Peyer's patch (tissue), 4 donors: ENCODE measurements at regions not wholly inside any gene's neighbourhood (a gene's known extent, or its start where the extent isn't known, plus 50 kb on each side); places are given as distances from the start of the nearest gene placed in this dataset.

Experiments used
- POLR2A ChIP-seq, 2 donors: fragments of 450-650 bp; IDR thresholded peaks; one replicate each; pipeline ENCODE4 v1.5.1; 2017; ENCODE audit warnings: antibody characterized with exemption in 2 of 2, mild to moderate bottlenecking in 2 of 2, moderate library complexity in 2 of 2
- TF ChIP-seq, protein P1 (sequence below), 6 experiments: fragments of 450-650 bp in 4 of 6; fragments of 200-600 bp in 2 of 6; sonication (generic) in 1 of 6; IDR thresholded peaks; one replicate each; pipeline ENCODE4 v1.5.1; 2017 to 2019; ENCODE audit warnings: antibody characterized with exemption in 6 of 6, mild to moderate bottlenecking in 3 of 6, moderate library complexity in 1 of 6

DNA sequence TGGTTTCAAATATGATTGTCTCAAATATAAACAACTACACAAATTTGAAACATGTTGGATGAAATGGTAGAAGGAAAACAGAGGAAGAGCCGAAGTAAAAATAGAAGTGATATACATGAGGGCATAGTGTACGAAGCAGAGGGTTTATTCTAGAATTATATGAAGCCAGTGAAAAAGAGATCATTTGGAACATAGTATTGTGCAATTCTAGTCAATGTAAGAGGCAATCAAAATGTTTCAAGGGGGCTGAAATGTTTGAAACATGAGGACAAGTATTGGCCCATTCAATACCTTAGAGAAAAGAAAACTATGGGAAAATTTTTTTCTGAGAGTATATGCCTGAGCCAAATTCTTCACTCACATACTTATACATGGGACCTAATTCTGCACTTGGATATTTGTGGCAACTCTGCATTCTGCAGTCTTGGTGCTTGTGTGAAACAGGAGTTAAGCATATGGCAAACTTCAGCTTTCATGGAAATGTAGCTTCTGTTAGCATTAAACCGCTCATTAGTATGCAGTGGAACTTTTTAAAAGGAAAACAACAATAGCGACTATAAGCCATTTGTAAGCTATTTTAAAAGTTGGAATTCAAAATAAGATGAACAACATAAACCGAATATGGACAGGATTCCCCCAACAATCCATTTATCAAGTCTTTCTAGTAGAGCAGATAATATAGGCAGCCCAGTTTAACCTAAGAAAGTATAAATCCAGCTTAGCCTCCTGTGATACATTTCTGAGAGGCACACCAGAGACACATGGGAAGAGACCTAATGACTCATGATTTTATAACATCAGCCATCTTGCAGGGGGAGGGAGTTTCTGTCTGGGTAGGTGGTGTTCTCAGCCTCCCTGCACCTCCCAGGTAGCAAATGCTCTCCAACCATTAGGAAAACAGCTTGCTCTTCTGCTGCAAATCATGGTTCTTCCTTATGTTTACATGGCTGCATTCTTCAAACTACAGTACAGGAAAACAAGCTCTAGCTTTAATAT lies 197.8 kb downstream of the PAX3 start:
- no peak for TF ChIP-seq POLR2A (IDR thresholded peaks at IDR 0.05)
- TF ChIP-seq, protein P1, sequence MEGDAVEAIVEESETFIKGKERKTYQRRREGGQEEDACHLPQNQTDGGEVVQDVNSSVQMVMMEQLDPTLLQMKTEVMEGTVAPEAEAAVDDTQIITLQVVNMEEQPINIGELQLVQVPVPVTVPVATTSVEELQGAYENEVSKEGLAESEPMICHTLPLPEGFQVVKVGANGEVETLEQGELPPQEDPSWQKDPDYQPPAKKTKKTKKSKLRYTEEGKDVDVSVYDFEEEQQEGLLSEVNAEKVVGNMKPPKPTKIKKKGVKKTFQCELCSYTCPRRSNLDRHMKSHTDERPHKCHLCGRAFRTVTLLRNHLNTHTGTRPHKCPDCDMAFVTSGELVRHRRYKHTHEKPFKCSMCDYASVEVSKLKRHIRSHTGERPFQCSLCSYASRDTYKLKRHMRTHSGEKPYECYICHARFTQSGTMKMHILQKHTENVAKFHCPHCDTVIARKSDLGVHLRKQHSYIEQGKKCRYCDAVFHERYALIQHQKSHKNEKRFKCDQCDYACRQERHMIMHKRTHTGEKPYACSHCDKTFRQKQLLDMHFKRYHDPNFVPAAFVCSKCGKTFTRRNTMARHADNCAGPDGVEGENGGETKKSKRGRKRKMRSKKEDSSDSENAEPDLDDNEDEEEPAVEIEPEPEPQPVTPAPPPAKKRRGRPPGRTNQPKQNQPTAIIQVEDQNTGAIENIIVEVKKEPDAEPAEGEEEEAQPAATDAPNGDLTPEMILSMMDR (IDR thresholded peaks at IDR 0.05) = no peak
